ENCODE measurements at regions not wholly inside any gene's neighbourhood (a gene's known extent, or its start where the extent isn't known, plus 50 kb on each side); places are given as distances from the start of the nearest gene placed in this dataset.

GRCh38 chr6:146892613-146893401 lies 294.0 kb downstream of the ADGB start:
- no peak overlapping the region for H3K4me3 ChIP-seq (ENCODE audit: low read depth in 2 of 2, low read length in 2 of 2)
- no peaks in the 10 kb centered on the region for H3K27me3 ChIP-seq (ENCODE audit: control insufficient read depth, insufficient read depth, low read length)
- H3K9me3 ChIP-seq (ENCODE audit: control insufficient read depth, insufficient read depth, low read depth, low read length), result no peaks in the 10 kb centered on the region
- CTCF ChIA-PET, result no interaction called here
- intact Hi-C loops (cut with micrococcal nuclease; ENCODE audit: unreplicated experiment) (no loop called here), in situ Hi-C loops (cut with HindIII; ENCODE audit: low pct_unique_long_range_greater_than_20kb, low sequenced_read_pairs) (no loop called here)
- ATAC-seq (no peak), DNase-seq (ENCODE audit: low read depth, low spot score) (no peak)
- H3K27ac ChIP-seq (ENCODE audit: low read length), result no peak overlapping the region
- TF ChIP-seq SIN3A (IDR thresholded peaks at IDR 0.05; ENCODE audit: borderline replicate concordance, insufficient read depth, low read depth, low read length), result no peak
- no peak for TF ChIP-seq POLR2AphosphoS5 (IDR thresholded peaks at IDR 0.05; ENCODE audit: low read depth, low read length)
- no peak for TF ChIP-seq TCF7L2 (IDR thresholded peaks at IDR 0.05; ENCODE audit: low read depth, low read length)
- no peaks in the 10 kb centered on the region for H3K36me3 ChIP-seq (ENCODE audit: control insufficient read depth, insufficient read depth, low read length)
- POLR2A ChIA-PET, result no interaction called here
- BruUV-seq (replicated peaks), result no TSS peak
- peaks cover 2% of the 10 kb centered on the region; the same call in 1 of the 2 replicates for H3K4me1 ChIP-seq (ENCODE audit: control insufficient read depth, insufficient read depth, low read length)

- H3K27ac ChIP-seq (ENCODE audit: low read length), result no peak overlapping the region; the same call in 1 of the 2 replicates
- DNase-seq (ENCODE audit: low read depth, low spot score), result no peak
- no TSS peak for BruUV-seq (replicated peaks)
- no peaks in the 10 kb centered on the region for H3K27me3 ChIP-seq (ENCODE audit: control insufficient read depth, insufficient read depth, low read length)
- in situ Hi-C loops (cut with HindIII; ENCODE audit: low pct_unique_long_range_greater_than_20kb, low sequenced_read_pairs), result no loop called here
- POLR2A ChIA-PET, result no interaction called here
- CTCF ChIA-PET, result no interaction called here
- no peaks in the 10 kb centered on the region for H3K9me3 ChIP-seq (ENCODE audit: control insufficient read depth, insufficient read depth, low read depth, low read length)
- H3K4me3 ChIP-seq (ENCODE audit: low read depth in 2 of 2, low read length in 2 of 2), result no peak overlapping the region
- no peak for TF ChIP-seq SIN3A (IDR thresholded peaks at IDR 0.05; ENCODE audit: borderline replicate concordance, insufficient read depth, low read depth, low read length)
- TF ChIP-seq POLR2AphosphoS5 (IDR thresholded peaks at IDR 0.05; ENCODE audit: low read depth, low read length), result no peak
- no peak for ATAC-seq
- intact Hi-C loops (cut with micrococcal nuclease; ENCODE audit: unreplicated experiment), result no loop called here
- peaks cover 2% of the 10 kb centered on the region; the same call in 1 of the 2 replicates for H3K4me1 ChIP-seq (ENCODE audit: control insufficient read depth, insufficient read depth, low read length)
- H3K36me3 ChIP-seq (ENCODE audit: control insufficient read depth, insufficient read depth, low read length), result no peaks in the 10 kb centered on the region
Measured at GRCh38 chr6:146893690-146894089, 294.9 kb downstream of the ADGB start.

DNA sequence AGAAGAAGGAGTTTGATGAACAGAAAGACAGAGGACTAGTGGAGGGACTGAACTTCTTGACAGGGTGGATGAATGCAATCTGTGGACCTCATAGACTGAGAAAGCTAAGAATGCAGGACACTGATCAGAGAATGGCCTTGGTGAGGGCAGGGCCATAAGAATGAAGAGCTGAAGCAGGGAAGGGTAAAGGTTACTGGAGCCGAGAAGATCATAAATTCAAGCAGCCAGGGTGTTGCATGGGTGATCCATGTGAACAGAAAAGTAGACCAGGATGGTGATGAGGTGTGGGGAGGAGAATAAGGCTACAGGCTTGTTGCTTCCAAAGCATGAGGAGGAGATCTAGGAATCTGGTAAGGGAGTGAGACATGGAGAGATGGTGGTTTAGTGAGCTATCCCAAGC lies 295.9 kb downstream of the ADGB start:
- TF ChIP-seq CTCF (IDR thresholded peaks at IDR 0.05) (no peak), POLR2AphosphoS5 (IDR thresholded peaks at IDR 0.05; ENCODE audit: low read depth, low read length) (no peak), REST (IDR thresholded peaks at IDR 0.05; ENCODE audit: insufficient read depth in 1 of 2, low read depth in 2 of 2, low read length in 1 of 2) (no peak), TCF7L2 (IDR thresholded peaks at IDR 0.05; ENCODE audit: low read depth, low read length) (no peak), SIN3A (IDR thresholded peaks at IDR 0.05; ENCODE audit: borderline replicate concordance, insufficient read depth, low read depth, low read length) (no peak)
- Histone ChIP-seq H3K36me3 (ENCODE audit: control insufficient read depth, insufficient read depth, low read length) (no peaks in the 10 kb centered on the region), H3K27ac (ENCODE audit: low read length) (no peak overlapping the region), H3K9me3 (ENCODE audit: control insufficient read depth, insufficient read depth, low read depth, low read length) (no peaks in the 10 kb centered on the region), H3K4me1 (ENCODE audit: control insufficient read depth, insufficient read depth, low read length) (peaks cover 2% of the 10 kb centered on the region; the same call in 1 of the 2 replicates), H3K4me3 (ENCODE audit: low read depth in 2 of 2, low read length in 2 of 2) (no peak overlapping the region), H3K27me3 (ENCODE audit: control insufficient read depth, insufficient read depth, low read length) (no peaks in the 10 kb centered on the region)
- intact Hi-C loops (cut with micrococcal nuclease; ENCODE audit: unreplicated experiment), result no loop called here
- in situ Hi-C loops (cut with HindIII; ENCODE audit: low pct_unique_long_range_greater_than_20kb, low sequenced_read_pairs), result no loop called here
- POLR2A ChIA-PET, result interaction anchor here (0.6 kb wide), 1 partner anchor 12 kb away, joined by 3 read pairs; no protein-coding TSS in a partner anchor
- ATAC-seq, result no peak
- CTCF ChIA-PET, result no interaction called here
- DNase-seq (ENCODE audit: low read depth, low spot score), result no peak
- no TSS peak for BruUV-seq (replicated peaks)
